AG04450 (cell line): ENCODE measurements at regions not wholly inside any gene's neighbourhood (a gene's known extent, or its start where the extent isn't known, plus 50 kb on each side); places are given as distances from the start of the nearest gene placed in this dataset.

Source experiments
- CTCF ChIA-PET: fragments of 300-600, 350-600 bp; formaldehyde crosslinking; extraction: SDS; loops from one replicate; lab custom pipeline; 2022; ENCODE audit warnings: antibody characterized with exemption, inconsistent platforms; lab: Charles Lee
- POLR2A ChIA-PET: fragments of 350-600 bp; formaldehyde crosslinking; extraction: SDS; loops from one replicate; lab custom pipeline; 2021; ENCODE audit warnings: antibody characterized with exemption, inconsistent platforms; lab: Yijun Ruan, JAX
- DNase-seq: peaks from one replicate; pipeline ENCODE4 v3.0.0-alpha.2; 2011; ENCODE audit warnings: low read depth, low spot score
- H3K27ac ChIP-seq: one replicate; pipeline ENCODE4 v1.5.1; 2012; ENCODE audit warnings: low read depth, low read length, control low read depth
- H3K27me3 ChIP-seq: one replicate; pipeline ENCODE4 v1.6.0; 2012; ENCODE audit warnings: low read length; ENCODE audit not compliant: control insufficient read depth, insufficient read depth
- H3K4me3 ChIP-seq: 2 replicates; pipeline ENCODE4 v1.5.1; 2011; ENCODE audit warnings: mild to moderate bottlenecking, low read depth, low read length, control low read depth
- H3K9me3 ChIP-seq: 2 replicates; pipeline ENCODE4 v1.5.1; 2012; ENCODE audit warnings: low read length; ENCODE audit not compliant: control insufficient read depth, insufficient read depth
- CTCF ChIP-seq: IDR thresholded peaks from 2 replicates; pipeline ENCODE4 v1.5.1; 2011; ENCODE audit warnings: low read depth, low read length, control low read depth, inconsistent platforms

GRCh38 chr16:85978976-85979375 lies 80.0 kb downstream of the IRF8 start:
- TF ChIP-seq CTCF: no peak
- Histone ChIP-seq H3K4me3 (no peak overlapping the region), H3K27me3 (peaks cover 38% of the 10 kb centered on the region), H3K9me3 (peaks cover 6% of the 10 kb centered on the region; the same call in 1 of the 2 replicates), H3K27ac (no peak overlapping the region)
- no peak for DNase-seq
- ChIA-PET POLR2A (no interaction called here), CTCF (no interaction called here)

- no peak overlapping the region for H3K27ac ChIP-seq
These were observed 80.6 kb downstream of the IRF8 start for GRCh38 chr16:85979605-85980004.

GRCh38 chr16:85980686-85981085 lies 81.7 kb downstream of the IRF8 start:
- H3K4me3 ChIP-seq: no peak overlapping the region
- POLR2A ChIA-PET: no interaction called here
- no peak for TF ChIP-seq CTCF
- peaks cover 49% of the 10 kb centered on the region for H3K27me3 ChIP-seq
- CTCF ChIA-PET: interaction anchor here (3.9 kb wide), 1 partner anchor 159 kb away, joined by 14 read pairs; no protein-coding TSS in a partner anchor
- H3K27ac ChIP-seq: no peak overlapping the region
- no peak for DNase-seq
- H3K9me3 ChIP-seq: peaks cover 3% of the 10 kb centered on the region; the same call in 1 of the 2 replicates

More at GRCh38 chr16:85979605-85980004, 80.6 kb downstream of the IRF8 start:
- H3K4me3 ChIP-seq: no peak overlapping the region
- ChIA-PET CTCF (interaction anchor here (3.9 kb wide), 1 partner anchor 158 kb away, joined by 14 read pairs; no protein-coding TSS in a partner anchor), POLR2A (no interaction called here)
- TF ChIP-seq CTCF: no peak
- no peak for DNase-seq
- H3K9me3 ChIP-seq: peaks cover 3% of the 10 kb centered on the region; the same call in 1 of the 2 replicates
- H3K27me3 ChIP-seq: peaks cover 44% of the 10 kb centered on the region

- no peak overlapping the region for H3K27ac ChIP-seq
- DNase-seq: no peak
- H3K4me3 ChIP-seq: no peak overlapping the region
- TF ChIP-seq CTCF: no peak
- ChIA-PET POLR2A (no interaction called here), CTCF (interaction anchor here (0.5 to 3.9 kb wide), 2 partner anchors 35 to 161 kb away, joined by 3 to 14 read pairs; no protein-coding TSS in a partner anchor)
- peaks cover 3% of the 10 kb centered on the region; the same call in 1 of the 2 replicates for H3K9me3 ChIP-seq
- H3K27me3 ChIP-seq: peaks cover 52% of the 10 kb centered on the region
These were observed 83.0 kb downstream of the IRF8 start for GRCh38 chr16:85981826-85982562.

- H3K9me3 ChIP-seq: peaks cover 3% of the 10 kb centered on the region; the same call in 1 of the 2 replicates
- TF ChIP-seq CTCF: no peak
- POLR2A ChIA-PET: no interaction called here
- CTCF ChIA-PET: interaction anchor here (3.9 kb wide), 1 partner anchor 161 kb away, joined by 14 read pairs; no protein-coding TSS in a partner anchor
- H3K27ac ChIP-seq: no peak overlapping the region
- H3K27me3 ChIP-seq: peaks cover 51% of the 10 kb centered on the region
- no peak overlapping the region for H3K4me3 ChIP-seq
- no peak for DNase-seq
These were observed 83.6 kb downstream of the IRF8 start for GRCh38 chr16:85982563-85982939.
